ENCODE measurements at regions not wholly inside any gene's neighbourhood (a gene's known extent, or its start where the extent isn't known, plus 50 kb on each side); places are given as distances from the start of the nearest gene placed in this dataset.

DNA sequence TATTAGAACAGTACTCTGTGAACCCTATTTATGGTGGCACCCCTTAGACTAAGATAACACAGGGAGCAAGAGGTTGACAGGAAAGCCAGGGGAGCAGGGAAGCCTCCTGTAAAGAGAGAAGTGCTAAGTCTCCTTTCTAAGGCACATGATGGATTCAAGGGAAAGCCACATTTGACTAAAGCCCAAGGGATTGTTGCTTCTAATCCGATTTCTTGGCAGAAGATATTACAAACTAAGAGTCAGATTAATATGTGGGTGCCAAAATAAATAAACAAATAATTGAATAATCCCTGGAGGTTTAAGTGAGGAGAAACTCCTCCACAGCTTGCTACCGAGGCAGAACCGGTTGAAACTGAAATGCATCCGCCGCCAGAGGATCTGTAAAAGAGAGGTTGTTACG lies 333.2 kb downstream of the SOX11 start:
- Histone ChIP-seq H3K9ac (ENCODE audit: low read depth, low read length, poor library complexity, severe bottlenecking) (no peak overlapping the region), H3F3A (ENCODE audit: low read depth) (no peaks in the 10 kb centered on the region), H3K4me2 (ENCODE audit: low read depth, low read length, poor library complexity, severe bottlenecking) (no peak overlapping the region), H3K9me3 (ENCODE audit: insufficient read depth, low read depth, low read length) (no peaks in the 10 kb centered on the region), H3K4me1 (ENCODE audit: insufficient read depth, low read length, poor library complexity, severe bottlenecking) (no peaks in the 10 kb centered on the region), H3K4me3 (ENCODE audit: low read length, poor library complexity, severe bottlenecking) (no peak overlapping the region), H2AFZ (ENCODE audit: low read length) (no peak overlapping the region), H3K27me3 (ENCODE audit: insufficient read depth, low read length, poor library complexity, severe bottlenecking) (no peaks in the 10 kb centered on the region), H3K79me2 (ENCODE audit: insufficient read depth, low read length) (no peaks in the 10 kb centered on the region), H4K20me1 (ENCODE audit: insufficient read depth, low read length, poor library complexity, severe bottlenecking) (no peaks in the 10 kb centered on the region), H3K9me2 (replicated peaks; ENCODE audit: low read depth, low read length) (no peaks in the 10 kb centered on the region), H3K36me3 (ENCODE audit: insufficient read depth, low read length) (no peaks in the 10 kb centered on the region)
- TF ChIP-seq CTCF (conservative IDR thresholded peaks at IDR 0.05; ENCODE audit: low read length) (no peak), EZH2phosphoT487 (IDR thresholded peaks at IDR 0.05; ENCODE audit: borderline replicate concordance) (no peak)

DNA sequence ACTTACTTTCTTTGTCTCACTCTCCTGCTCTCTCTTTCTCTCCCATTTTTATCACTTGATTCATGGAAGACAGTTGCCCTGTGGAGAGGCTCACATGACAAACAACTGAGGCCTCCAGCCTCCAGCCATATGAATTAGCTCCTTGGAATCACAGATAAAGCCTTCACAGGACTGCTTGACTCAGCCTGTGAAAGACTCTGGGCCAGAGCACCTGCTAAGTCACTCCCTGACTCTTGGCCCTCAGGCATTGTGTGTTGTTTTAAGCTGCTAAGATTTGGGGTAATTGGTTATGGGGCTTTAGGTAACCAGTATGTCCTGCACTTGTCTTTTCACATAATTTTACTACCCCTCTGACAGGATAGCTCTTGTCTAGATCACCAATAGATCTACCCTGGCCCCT lies 334.9 kb downstream of the SOX11 start:
- Histone ChIP-seq H3K9me2 (replicated peaks; ENCODE audit: low read depth, low read length) (no peaks in the 10 kb centered on the region), H3K27me3 (ENCODE audit: insufficient read depth, low read length, poor library complexity, severe bottlenecking) (no peaks in the 10 kb centered on the region), H3K9me3 (ENCODE audit: insufficient read depth, low read depth, low read length) (no peaks in the 10 kb centered on the region)

DNA sequence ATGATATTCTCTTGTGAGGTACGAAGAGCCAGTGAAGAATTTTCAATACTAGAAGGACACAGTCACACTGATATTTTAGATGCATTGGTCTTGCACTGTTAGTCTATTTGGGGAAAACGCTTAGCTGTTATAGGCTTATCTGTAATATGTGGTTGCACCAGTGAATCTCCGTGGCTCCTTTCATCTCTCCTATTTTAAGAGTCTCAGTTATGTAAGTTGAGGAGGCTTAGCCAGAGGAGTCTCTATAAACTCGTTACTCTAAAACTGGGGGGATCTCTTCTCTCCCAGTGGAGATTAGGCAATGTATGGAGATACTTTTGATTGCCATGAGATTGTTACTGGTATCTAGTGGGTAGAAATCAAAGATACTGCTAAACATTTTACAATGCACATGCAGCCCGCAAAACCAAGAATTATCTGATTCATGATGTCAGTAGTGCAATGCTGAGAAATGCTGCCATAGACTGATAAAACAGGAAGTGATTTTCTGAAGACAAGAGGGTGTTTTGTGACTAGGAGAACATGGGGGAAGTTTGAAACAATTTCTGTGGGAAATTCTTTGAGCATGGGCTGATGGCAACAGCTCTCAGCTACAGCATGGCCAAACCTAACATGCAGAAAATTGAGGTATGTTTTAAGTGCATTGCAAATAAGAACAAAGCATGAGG lies 339.1 kb downstream of the SOX11 start:
- Histone ChIP-seq H3K36me3 (ENCODE audit: insufficient read depth, low read length) (no peaks in the 10 kb centered on the region), H3K9ac (ENCODE audit: low read depth, low read length, poor library complexity, severe bottlenecking) (no peak overlapping the region), H2AFZ (ENCODE audit: low read length) (no peak overlapping the region), H3F3A (ENCODE audit: low read depth) (no peaks in the 10 kb centered on the region), H3K4me1 (ENCODE audit: insufficient read depth, low read length, poor library complexity, severe bottlenecking) (no peaks in the 10 kb centered on the region), H3K9me2 (replicated peaks; ENCODE audit: low read depth, low read length) (no peaks in the 10 kb centered on the region), H3K4me2 (ENCODE audit: low read depth, low read length, poor library complexity, severe bottlenecking) (no peak overlapping the region), H3K27me3 (ENCODE audit: insufficient read depth, low read length, poor library complexity, severe bottlenecking) (no peaks in the 10 kb centered on the region), H3K4me3 (ENCODE audit: low read length, poor library complexity, severe bottlenecking) (no peak overlapping the region), H4K20me1 (ENCODE audit: insufficient read depth, low read length, poor library complexity, severe bottlenecking) (no peaks in the 10 kb centered on the region), H3K9me3 (ENCODE audit: insufficient read depth, low read depth, low read length) (no peaks in the 10 kb centered on the region), H3K79me2 (ENCODE audit: insufficient read depth, low read length) (no peaks in the 10 kb centered on the region)
- TF ChIP-seq CTCF (conservative IDR thresholded peaks at IDR 0.05; ENCODE audit: low read length) (no peak), EZH2phosphoT487 (IDR thresholded peaks at IDR 0.05; ENCODE audit: borderline replicate concordance) (no peak)

More for the DNA sequence above, 334.9 kb downstream of the SOX11 start:
- H2AFZ ChIP-seq (ENCODE audit: low read length): no peak overlapping the region
- no peaks in the 10 kb centered on the region for H4K20me1 ChIP-seq (ENCODE audit: insufficient read depth, low read length, poor library complexity, severe bottlenecking)
- H3K4me2 ChIP-seq (ENCODE audit: low read depth, low read length, poor library complexity, severe bottlenecking): no peak overlapping the region
- H3K4me1 ChIP-seq (ENCODE audit: insufficient read depth, low read length, poor library complexity, severe bottlenecking): no peaks in the 10 kb centered on the region
- H3K9ac ChIP-seq (ENCODE audit: low read depth, low read length, poor library complexity, severe bottlenecking): no peak overlapping the region
- H3K36me3 ChIP-seq (ENCODE audit: insufficient read depth, low read length): no peaks in the 10 kb centered on the region
- no peaks in the 10 kb centered on the region for H3K79me2 ChIP-seq (ENCODE audit: insufficient read depth, low read length)
- no peak overlapping the region for H3K4me3 ChIP-seq (ENCODE audit: low read length, poor library complexity, severe bottlenecking)
- no peak for TF ChIP-seq CTCF (conservative IDR thresholded peaks at IDR 0.05; ENCODE audit: low read length)
- H3F3A ChIP-seq (ENCODE audit: low read depth): no peaks in the 10 kb centered on the region

Measured in Loucy (cell line).